HG03457 (cell line): ENCODE measurements at regions not wholly inside any gene's neighbourhood (a gene's known extent, or its start where the extent isn't known, plus 50 kb on each side); places are given as distances from the start of the nearest gene placed in this dataset.
"Not testable (repeated sequence)": the region's sequence is repeated elsewhere in the genome, so short reads cannot be mapped to it uniquely, and the experiment has no call there.

Source experiments
- ATAC-seq: cut with Tn5 transposase; IDR thresholded peaks from one replicate; pipeline ENCODE4 v1.9.1; 2021; ENCODE audit warnings: moderate number of reproducible peaks; ENCODE audit not compliant: unreplicated experiment

DNA sequence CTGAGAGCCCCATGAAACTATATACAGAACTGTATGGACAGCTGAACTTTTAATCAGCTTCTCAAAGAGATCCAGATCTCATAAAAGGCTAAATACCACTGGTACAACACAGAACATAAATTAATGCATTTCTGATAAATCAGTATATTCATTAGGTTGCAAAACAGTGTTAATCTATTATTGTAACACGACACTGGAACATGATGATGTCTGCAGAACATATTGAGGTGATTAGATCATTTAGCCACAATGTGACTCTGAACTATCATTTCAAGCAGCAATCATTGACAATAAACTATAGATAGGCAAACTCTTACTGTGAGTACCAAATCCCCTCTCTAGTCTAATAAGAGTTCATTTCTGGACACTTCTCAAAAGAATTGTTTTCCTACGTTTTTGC is 50.3 kb downstream of the GASK1B start:
- no peak for ATAC-seq

DNA sequence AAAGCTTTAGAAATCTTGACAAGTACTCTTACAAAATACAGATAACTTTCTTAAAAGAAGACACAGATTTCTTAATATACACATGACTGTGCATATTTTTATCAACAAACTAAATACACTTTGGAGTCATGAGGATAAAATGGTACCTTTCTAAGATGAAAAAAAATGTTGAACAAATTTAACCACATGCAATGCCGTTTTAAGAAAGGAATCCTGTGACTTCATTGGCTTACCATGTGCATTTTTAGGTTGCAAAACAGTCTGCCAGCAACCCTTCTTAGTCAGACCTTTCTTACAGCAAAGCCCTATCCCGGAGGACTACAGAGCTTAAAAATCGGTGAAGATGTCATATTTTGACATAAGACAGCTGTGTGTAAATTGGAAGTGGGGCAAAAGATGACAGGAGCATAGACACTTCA is 51.7 kb downstream of the GASK1B start:
- ATAC-seq, result no peak

DNA sequence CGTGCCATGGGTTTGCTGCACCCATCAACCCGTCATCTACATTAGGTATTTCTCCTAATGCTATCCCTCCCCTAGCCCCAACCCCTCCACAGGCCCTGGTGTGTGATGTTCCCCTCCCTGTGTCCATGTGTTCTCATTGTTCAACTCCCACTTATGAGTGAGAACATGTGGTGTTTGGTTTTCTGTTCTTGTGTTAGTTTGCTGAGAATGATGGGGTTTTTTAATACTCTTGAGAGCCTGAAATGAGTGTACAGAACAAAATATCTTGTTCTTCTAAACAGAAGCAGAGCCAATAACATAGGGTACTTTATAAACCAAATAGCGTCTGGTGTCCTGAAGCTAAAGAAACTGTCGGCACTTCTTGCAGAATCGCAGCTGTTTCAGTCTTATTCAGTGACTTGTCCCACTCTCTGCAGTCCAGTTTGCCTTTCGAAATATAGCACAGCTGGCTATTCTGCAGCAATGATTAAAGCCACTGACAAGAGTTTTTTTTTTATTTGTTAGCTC is 52.1 kb downstream of the GASK1B start:
- ATAC-seq, result not testable (repeated sequence)

DNA sequence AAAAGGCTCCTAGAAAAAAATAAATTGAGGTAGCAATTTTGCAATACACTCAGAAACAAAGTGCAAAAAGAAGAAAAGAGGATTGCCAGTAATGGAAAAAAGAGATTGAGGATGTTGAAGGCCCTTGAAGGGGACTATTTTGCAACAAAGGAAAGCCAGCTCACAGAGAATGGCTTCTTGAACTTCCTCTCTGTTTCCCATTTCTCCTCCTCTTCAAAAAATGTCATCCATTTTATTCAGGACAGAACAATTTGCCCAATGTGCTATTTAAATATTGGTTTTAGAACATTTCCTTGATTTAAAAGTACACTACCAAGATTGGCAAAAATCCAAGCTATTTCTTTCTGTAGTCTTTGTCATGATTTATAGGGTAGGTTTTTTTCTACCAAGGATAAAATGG is 60.2 kb downstream of the GASK1B start:
- no peak for ATAC-seq

DNA sequence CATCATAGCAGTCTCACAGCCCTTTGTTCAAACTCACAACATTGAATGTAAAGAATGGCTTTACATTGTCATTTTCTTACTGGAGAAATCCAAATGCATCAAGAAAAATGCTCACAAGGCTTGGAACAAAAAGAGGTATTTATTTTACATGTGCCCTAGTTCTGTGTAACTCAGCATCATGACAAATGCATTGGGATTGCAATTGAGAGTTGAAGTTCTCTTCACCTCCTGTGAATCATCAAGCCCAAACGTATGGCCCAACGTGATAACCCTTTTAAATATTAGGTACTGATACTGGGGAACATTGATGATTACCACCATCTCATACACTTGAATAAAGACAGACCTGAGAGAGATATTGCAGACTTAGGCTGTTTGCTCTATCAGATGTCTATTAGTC is 61.6 kb downstream of the GASK1B start:
- no peak for ATAC-seq

DNA sequence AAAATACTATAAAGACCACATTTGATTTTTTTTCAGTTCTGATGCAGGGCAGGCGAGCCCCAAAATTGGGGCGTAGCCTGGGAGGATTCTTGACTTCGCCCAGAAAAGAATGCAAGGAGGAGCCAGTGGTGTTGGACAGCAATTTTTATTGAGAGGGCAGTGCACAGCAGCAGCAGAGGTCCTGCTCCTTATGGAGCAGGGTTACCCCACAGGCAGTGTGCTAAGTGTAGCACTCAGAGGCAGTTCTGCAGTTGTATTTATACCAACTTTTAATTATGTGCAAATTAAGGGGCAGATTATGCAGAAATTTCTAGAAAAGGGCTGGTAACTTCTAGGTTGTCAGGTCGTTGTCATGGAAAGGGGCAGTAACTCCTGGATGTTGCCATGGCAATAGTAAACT is 69.9 kb downstream of the GASK1B start:
- no peak for ATAC-seq

DNA sequence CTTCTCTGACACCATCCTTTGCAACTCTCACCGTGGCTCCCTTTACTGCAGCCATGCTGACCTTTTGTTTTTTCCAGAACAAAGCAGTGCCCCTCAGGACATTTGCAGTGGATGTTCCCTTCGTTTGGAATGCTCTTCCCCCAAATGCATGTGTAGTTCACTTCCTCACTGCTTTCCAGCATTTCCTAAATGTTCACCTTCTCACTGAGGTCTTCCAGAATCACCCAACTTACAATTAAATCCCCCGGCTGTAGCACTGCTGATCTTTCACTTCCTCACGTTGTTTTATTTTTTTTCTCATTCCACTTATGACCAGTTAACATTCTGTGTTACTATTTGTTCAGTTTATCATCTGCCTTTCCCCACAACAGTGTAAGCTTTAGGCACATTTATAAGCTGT is 73.1 kb downstream of the GASK1B start:
- ATAC-seq, result no peak

DNA sequence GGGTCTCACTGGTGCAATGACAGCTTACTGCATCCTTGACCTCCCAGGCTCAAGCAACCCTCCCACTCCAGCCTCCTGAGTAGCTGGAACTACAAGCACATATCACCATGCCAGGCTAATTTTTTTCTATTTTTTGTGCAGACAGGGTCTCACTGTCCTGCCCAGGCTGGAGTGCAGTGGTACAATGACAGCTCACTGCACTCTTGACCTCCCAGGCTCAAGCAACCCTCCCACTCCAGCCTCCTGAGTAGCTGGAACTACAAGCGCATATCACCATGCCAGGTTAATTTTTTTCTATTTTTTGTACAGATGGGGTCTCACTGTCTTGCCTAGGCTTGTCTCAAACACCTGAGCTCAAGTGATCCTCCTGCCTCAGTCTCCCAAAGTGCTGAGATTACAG is 74.0 kb downstream of the GASK1B start:
- ATAC-seq, result no peak

DNA sequence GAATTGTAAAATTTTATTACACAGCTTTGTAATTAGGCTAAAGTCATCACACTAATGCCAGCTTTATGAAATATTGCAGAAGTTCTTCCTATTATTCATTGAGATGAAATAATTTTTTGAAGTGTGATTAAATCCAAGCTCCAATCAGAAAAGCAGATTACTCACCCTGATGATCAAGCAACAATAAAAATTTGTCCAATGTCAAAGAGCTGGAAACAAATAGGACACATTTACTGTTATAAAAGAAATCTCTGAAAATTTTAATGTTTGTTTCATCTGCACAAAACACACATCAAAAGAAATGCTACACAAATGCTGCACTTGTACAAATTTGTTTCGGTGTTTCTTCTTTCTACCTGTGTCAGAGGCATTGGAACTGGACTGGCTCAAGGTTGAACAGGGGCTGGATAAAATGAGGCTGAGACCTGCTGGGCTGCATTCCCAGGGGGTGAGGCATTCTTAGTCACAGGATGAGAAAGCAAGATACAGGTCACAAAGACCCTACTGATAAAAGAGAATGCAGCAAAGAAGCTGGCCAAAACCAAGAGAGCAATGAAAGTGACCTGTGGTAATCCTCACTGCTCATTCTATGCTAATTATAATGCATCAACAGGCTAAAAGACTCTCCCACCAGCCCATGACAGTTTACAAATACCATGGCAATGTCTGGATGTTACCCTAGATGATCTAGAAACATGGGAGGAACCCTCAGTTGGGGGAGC is 78.3 kb downstream of the GASK1B start:
- no peak for ATAC-seq

DNA sequence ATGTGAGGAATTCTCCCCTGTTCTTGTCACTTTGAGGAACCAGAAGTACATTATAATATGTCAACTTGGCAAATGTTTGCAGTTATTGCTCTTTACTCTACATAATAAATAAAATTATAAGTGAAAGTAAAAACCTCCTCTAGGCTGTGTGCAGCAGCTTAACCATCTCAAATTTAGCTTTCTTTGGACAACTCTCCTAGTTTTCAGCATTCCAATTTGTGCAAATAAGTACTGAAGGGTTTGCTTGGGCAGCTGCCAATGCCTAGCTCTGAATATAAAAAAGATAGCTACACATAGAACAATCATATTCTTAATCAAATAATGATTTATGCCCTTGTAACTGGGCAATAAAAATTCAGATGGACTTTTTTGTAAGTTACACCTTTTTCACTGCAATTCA is 82.5 kb downstream of the GASK1B start:
- no peak for ATAC-seq

DNA sequence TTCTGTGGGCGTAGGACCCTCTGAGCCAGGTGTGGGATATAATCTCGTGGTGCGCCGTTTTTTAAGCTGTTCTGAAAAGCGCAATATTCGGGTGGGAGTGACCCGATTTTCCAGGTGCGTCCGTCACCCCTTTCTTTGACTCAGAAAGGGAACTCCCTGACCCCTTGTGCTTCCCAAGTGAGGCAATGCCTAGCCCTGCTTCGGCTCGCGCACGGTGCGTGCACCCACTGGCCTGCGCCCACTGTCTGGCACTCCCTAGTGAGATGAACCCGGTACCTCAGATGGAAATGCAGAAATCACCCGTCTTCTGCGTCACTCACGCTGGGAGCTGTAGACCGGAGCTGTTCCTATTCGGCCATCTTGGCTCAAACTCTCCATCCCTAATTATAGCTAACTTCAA is 82.9 kb downstream of the GASK1B start:
- ATAC-seq, result not testable (repeated sequence)

DNA sequence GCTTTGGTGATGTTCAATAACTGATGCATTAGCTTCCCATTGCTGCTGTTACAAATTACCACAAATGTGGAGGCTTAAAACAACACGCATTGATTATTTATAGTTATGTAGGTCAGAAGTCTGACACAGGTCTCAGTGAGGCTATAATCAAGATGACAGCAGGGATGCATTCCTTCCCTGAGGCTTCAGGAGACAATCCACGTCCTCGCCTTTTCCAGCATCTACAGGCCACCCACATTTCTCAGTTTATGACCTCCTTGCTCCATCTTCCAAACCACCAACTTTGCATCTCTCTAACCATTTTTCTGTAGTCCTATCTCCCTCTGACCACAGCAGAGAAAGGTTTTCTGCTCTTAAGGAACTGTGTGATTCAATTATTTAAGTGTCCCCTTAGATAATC is 92.5 kb downstream of the GASK1B start:
- ATAC-seq, result no peak

DNA sequence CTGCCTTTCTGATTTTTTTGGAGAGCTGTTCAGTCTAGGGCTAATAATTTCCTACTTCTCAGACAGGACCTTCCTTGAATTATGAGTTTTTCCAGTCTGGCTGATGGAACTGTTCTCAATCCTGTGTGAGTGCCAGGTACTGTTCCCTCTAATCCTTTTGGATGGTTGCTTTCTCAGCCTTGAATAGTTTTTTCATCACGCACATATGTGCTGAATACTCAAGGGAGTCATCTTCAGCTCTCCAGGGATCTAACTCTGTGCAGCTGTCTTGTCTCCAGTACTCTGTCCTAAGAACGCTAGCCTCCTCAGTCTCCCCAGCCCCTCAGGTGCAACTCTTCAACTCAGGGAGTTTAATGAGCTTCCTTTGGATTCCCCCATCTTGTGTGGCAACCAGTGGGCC is 93.2 kb downstream of the GASK1B start:
- no peak for ATAC-seq

DNA sequence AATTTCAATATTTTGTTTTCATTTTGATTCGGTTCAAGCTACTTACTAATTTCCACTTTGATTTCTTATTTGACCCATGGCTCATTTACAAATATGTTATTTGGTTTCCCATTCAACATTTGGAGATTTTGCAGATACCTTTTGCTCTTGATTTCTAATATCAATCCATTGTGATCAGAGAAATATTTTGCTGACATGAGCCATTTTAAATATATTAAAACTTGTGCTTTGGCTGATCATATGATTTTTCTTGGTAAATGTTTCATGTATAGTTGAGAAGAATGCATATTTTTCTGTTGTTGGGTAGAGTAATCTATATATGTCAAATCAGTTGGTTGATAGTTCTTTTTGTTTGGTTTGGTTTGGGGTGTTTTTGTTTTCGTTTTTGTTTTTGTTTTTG is 95.0 kb downstream of the GASK1B start:
- no peak for ATAC-seq

DNA sequence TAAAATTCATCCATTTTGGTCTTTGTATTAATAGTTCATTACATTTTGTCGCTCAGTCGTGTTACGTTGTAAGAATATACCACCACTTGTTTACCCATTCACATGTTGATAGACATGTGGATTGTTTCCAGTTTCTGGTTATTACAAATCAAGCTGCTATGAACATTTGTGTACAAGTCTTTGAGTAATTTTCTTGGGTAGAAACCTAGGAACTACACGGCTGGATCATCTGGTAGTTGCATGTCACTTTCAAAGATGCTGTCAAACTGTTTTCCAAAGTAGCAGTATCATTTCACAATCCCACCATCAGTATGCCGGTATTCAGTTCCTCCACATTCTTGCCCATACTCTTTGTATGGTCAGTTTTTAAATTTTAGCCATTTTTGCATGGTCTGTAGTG is 98.0 kb downstream of the GASK1B start:
- ATAC-seq, result no peak

DNA sequence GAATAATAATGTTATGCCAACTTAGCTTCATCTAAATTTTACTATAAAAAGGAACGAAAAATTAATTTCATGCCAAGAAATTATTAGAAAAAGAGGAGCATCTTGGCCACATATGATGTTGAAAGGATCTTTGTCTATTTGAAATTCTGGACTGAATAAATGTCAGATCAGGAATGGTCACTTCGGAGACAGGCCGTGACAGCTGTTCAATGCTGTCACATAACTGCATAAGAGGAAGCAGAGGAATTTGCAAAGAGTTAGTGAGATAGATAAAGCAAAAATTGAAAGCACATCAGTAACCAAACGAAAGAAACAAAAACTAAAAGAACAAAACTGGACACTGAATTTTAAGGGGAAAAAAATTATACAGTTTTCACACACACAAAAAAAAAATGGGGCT is 100.9 kb downstream of the GASK1B start:
- no peak for ATAC-seq

DNA sequence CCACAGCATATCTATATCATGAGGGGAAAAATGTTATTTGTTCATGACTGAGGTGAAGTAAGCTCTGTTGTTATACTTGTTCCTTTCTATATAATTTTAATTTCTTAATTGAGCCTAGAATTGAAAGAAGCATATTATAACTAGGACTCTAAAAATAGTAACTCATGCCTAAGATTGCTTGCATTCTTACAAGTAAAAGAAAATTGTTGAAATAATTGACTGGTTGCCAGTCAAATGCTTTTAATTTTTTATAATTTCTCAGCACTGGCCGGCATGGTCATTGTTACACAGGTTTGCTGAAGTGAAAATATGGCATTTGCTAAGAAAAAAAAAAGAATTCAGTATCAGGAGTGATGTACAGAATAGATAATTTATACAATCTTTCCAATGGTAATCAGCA is 104.8 kb downstream of the GASK1B start:
- no peak for ATAC-seq

DNA sequence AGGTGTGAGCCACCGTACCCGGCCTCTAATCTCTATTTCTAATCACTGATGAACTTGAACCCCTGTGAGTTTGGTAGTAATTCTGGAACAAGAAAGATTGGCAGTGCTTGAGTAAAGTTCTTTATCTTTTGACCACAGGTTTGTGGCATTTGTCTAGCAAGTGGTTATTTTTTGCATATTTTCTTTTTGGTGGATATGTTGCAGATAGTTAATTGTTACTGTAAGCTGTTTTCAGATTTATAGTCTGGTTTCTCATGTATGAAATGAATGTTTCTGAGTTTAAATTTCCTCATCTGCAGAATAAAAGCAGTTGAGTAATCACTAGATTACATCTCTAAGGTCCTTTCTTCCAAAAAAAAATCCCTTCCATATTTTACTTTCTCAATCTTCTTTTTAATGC is 105.2 kb downstream of the GASK1B start:
- ATAC-seq, result no peak

DNA sequence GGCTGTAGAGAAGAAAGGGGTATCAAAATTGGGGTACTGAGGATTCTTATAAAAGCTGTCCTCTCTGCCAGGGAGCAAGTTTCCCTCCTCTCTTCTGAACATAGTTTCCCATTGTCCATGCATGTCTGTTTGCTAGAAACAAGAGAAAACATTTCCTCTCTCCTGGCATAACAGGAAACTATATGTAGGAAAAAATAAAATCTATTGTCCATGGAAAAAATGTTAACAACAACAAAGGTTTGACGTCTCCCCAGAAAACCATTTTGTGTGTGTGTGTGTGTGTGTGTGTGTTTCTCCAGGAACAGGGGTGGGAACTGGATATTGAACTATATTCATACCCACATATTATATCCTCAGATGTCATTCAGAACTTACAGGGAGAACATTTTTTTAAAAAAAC is 107.2 kb downstream of the GASK1B start:
- ATAC-seq, result no peak

DNA sequence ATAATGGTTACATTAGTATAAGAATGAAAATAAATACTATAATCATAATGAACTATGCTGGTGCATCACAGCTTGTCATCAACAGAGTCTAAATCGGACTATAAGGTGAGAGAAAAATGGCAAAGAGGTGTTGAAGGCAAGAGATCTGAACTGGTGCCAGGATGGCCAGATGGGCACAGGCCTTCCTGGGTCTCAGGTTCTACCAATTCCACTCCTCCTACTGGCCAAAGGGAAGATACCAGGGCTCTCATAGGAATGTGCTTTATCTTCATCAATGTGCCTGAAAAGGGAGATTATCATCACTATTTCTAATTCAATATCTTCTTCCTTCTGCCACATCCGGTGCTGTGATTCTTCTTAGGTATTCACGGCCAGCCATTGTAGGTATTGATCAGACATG is 107.6 kb downstream of the GASK1B start:
- ATAC-seq, result no peak

DNA sequence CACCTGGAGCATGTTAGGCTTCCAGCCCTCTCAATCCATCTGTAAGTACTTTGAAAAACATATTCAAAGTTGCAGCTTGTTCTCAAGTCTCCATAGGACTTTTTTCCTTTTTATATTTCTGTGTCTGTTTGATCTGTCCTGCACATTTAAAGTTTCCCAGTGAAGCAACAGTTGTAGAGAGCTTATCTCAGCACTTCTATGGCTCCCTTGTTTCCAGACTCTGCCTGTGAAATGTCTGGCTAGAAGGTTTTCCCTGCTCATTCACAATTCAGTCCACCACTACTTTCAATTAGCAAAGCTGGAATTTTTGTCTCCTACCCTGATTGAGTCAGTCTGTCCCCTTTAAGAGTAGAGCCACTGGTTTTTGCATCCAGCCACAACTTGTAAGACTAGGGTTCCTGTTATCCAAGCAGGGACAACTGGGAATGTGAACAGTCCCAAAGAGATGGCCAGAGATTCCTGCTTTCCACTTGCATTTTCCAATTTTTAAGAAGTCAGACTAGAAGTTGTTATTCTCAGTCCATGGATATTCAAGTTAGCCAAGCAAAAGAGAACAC is 116.1 kb downstream of the GASK1B start:
- no peak for ATAC-seq

DNA sequence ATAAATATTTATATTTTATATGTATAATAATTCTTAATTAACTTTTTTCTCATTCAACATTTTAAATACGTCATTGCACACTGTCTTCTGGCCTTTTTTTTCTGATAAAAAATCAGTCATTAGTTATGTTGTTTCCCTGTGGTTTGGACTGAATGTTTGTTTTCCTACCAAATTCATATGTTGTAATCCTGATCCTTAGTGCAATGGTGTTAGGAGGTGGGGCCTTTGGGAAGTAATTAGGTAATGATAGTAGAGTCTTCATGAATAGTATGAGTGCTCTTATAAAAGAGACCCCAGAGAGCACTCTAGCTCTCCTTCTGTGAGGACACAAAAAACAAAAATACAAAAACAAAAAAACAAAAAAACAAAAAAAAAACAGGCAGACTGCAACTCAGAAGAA is 117.2 kb downstream of the GASK1B start:
- no peak for ATAC-seq

DNA sequence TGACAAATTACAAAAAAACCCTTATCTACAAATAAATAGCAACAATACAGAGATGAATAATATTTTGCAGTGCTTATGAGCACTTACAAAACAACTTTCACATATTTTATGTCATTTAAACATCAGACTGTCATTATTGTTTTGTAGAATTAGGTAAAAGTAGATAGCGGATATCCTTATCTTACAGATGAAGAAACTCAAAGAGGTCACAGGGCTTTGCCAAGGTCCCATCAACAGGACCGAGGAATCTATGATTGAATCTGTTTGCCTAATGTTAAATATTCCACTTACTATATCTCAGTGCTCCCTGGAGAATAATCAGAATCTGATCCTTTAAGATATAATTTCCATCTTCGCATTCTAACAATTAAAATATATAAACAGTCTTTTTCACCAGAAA is 119.0 kb downstream of the GASK1B start:
- no peak for ATAC-seq
